NCI-H1694 (cell line): ENCODE measurements at regions not wholly inside any gene's neighbourhood (a gene's known extent, or its start where the extent isn't known, plus 50 kb on each side); places are given as distances from the start of the nearest gene placed in this dataset.
"Not testable (repeated sequence)": the region's sequence is repeated elsewhere in the genome, so short reads cannot be mapped to it uniquely, and the experiment has no call there.

Experiments used
- DNase-seq: peaks from one replicate; lab custom pipeline; 2025; lab: John Stamatoyannopoulos, UW

GRCh38 chr20:54941666-54942065 lies 466.3 kb downstream of the DOK5 start:
- no peak for DNase-seq

GRCh38 chr20:54940522-54940921 lies 465.1 kb downstream of the DOK5 start:
- no peak for DNase-seq

GRCh38 chr20:54938707-54939106 lies 463.3 kb downstream of the DOK5 start:
- DNase-seq: no peak

- no peak for DNase-seq
These were observed 458.0 kb downstream of the DOK5 start for GRCh38 chr20:54933212-54933904.

- DNase-seq: no peak
These were observed 453.8 kb downstream of the DOK5 start for GRCh38 chr20:54929191-54929590.

- no peak for DNase-seq
These were observed 453.2 kb downstream of the DOK5 start for GRCh38 chr20:54928564-54928963.

GRCh38 chr20:54922636-54923035 lies 447.2 kb downstream of the DOK5 start:
- no peak for DNase-seq

GRCh38 chr20:54922096-54922495 lies 446.7 kb downstream of the DOK5 start:
- DNase-seq: no peak

- DNase-seq: no peak
These were observed 445.1 kb downstream of the DOK5 start for GRCh38 chr20:54920491-54920890.

- DNase-seq: not testable (repeated sequence)
These were observed 443.6 kb downstream of the DOK5 start for GRCh38 chr20:54918993-54919392.

GRCh38 chr20:54914995-54915394 lies 439.6 kb downstream of the DOK5 start:
- DNase-seq: no peak

GRCh38 chr20:54909702-54910101 lies 434.3 kb downstream of the DOK5 start:
- no peak for DNase-seq

GRCh38 chr20:54906134-54906533 lies 430.7 kb downstream of the DOK5 start:
- DNase-seq: not testable (repeated sequence)

GRCh38 chr20:54897787-54898186 lies 422.4 kb downstream of the DOK5 start:
- no peak for DNase-seq

- no peak for DNase-seq
These were observed 416.5 kb downstream of the DOK5 start for GRCh38 chr20:54891907-54892306.

GRCh38 chr20:54879393-54879792 lies 404.0 kb downstream of the DOK5 start:
- DNase-seq: no peak

GRCh38 chr20:54875307-54875706 lies 399.9 kb downstream of the DOK5 start:
- DNase-seq: no peak

- no peak for DNase-seq
These were observed 399.3 kb downstream of the DOK5 start for GRCh38 chr20:54874718-54875117.

- DNase-seq: no peak
These were observed 397.0 kb downstream of the DOK5 start for GRCh38 chr20:54872440-54872839.

GRCh38 chr20:54869765-54870164 lies 394.4 kb downstream of the DOK5 start:
- no peak for DNase-seq

GRCh38 chr20:54865273-54865672 lies 389.9 kb downstream of the DOK5 start:
- no peak for DNase-seq

- no peak for DNase-seq
These were observed 385.3 kb downstream of the DOK5 start for GRCh38 chr20:54860716-54861115.

- DNase-seq: no peak
These were observed 380.8 kb downstream of the DOK5 start for GRCh38 chr20:54856202-54856601.

GRCh38 chr20:54849741-54850140 lies 374.3 kb downstream of the DOK5 start:
- DNase-seq: no peak
